ENCODE measurements at regions not wholly inside any gene's neighbourhood (a gene's known extent, or its start where the extent isn't known, plus 50 kb on each side); places are given as distances from the start of the nearest gene placed in this dataset.

DNA sequence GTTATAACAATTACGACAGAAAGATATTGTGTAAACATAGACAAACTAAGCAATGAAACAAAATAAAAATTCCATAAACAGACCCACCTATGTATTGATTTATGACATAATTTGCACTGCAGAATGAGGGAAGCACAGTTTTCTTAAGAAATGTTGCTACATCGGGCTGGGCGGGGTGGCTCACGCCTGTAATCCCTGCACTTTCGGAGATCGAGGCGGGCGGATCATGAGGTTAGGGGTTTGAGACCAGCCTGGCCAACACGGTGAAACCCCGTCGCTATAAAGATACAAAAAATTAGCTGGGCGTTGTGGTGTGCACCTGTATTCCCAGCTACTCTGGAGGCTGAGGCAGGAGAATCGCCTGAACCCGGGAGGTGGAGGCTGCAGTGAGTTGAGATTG is 1344.4 kb upstream of the WWC1 start:
- Histone ChIP-seq H3K36me3 (ENCODE audit: insufficient read depth, low read length) (no peaks in the 10 kb centered on the region), H3K9me2 (ENCODE audit: low read depth, low read length) (no peaks in the 10 kb centered on the region), H3K4me3 (ENCODE audit: low read depth, low read length, poor library complexity, severe bottlenecking) (no peak overlapping the region), H3K27me3 (ENCODE audit: insufficient read depth, low read length) (no peaks in the 10 kb centered on the region), H4K20me1 (ENCODE audit: insufficient read depth, low read length) (no peaks in the 10 kb centered on the region), H3K9ac (ENCODE audit: low read length) (no peak overlapping the region), H2AFZ (ENCODE audit: low read length) (no peak overlapping the region), H3K79me2 (ENCODE audit: insufficient read depth, low read length) (no peaks in the 10 kb centered on the region), H3K9me3 (ENCODE audit: low read length) (no peaks in the 10 kb centered on the region), H3K4me2 (ENCODE audit: low read length) (no peak overlapping the region), H3K4me1 (ENCODE audit: insufficient read depth, low read length, severe bottlenecking) (no peaks in the 10 kb centered on the region), H3K27ac (ENCODE audit: low read depth, low read length, poor library complexity, severe bottlenecking) (no peak overlapping the region), H3F3A (ENCODE audit: insufficient read depth, low read length) (no peaks in the 10 kb centered on the region)
- TF ChIP-seq, protein P1, sequence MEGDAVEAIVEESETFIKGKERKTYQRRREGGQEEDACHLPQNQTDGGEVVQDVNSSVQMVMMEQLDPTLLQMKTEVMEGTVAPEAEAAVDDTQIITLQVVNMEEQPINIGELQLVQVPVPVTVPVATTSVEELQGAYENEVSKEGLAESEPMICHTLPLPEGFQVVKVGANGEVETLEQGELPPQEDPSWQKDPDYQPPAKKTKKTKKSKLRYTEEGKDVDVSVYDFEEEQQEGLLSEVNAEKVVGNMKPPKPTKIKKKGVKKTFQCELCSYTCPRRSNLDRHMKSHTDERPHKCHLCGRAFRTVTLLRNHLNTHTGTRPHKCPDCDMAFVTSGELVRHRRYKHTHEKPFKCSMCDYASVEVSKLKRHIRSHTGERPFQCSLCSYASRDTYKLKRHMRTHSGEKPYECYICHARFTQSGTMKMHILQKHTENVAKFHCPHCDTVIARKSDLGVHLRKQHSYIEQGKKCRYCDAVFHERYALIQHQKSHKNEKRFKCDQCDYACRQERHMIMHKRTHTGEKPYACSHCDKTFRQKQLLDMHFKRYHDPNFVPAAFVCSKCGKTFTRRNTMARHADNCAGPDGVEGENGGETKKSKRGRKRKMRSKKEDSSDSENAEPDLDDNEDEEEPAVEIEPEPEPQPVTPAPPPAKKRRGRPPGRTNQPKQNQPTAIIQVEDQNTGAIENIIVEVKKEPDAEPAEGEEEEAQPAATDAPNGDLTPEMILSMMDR (IDR thresholded peaks at IDR 0.05; ENCODE audit: low read length) = no peak
- no peak for TF ChIP-seq EZH2 (IDR thresholded peaks at IDR 0.05; ENCODE audit: borderline replicate concordance, low read length)

- no peaks in the 10 kb centered on the region for H3K9me2 ChIP-seq (ENCODE audit: low read depth, low read length)
- no peaks in the 10 kb centered on the region for H3K27me3 ChIP-seq (ENCODE audit: insufficient read depth, low read length)
- no peaks in the 10 kb centered on the region for H4K20me1 ChIP-seq (ENCODE audit: insufficient read depth, low read length)
- H3K27ac ChIP-seq (ENCODE audit: low read depth, low read length, poor library complexity, severe bottlenecking) = no peak overlapping the region
- TF ChIP-seq, protein P1 (IDR thresholded peaks at IDR 0.05; ENCODE audit: low read length) = no peak
- TF ChIP-seq EZH2 (IDR thresholded peaks at IDR 0.05; ENCODE audit: borderline replicate concordance, low read length) = no peak
- H3K4me1 ChIP-seq (ENCODE audit: insufficient read depth, low read length, severe bottlenecking) = no peaks in the 10 kb centered on the region
- no peaks in the 10 kb centered on the region for H3K36me3 ChIP-seq (ENCODE audit: insufficient read depth, low read length)
- no peak overlapping the region for H3K4me3 ChIP-seq (ENCODE audit: low read depth, low read length, poor library complexity, severe bottlenecking)
- no peaks in the 10 kb centered on the region for H3K79me2 ChIP-seq (ENCODE audit: insufficient read depth, low read length)
- H3K9ac ChIP-seq (ENCODE audit: low read length) = no peak overlapping the region
- H3K4me2 ChIP-seq (ENCODE audit: low read length) = no peak overlapping the region
- H3F3A ChIP-seq (ENCODE audit: insufficient read depth, low read length) = no peaks in the 10 kb centered on the region
- H3K9me3 ChIP-seq (ENCODE audit: low read length) = no peaks in the 10 kb centered on the region
- H2AFZ ChIP-seq (ENCODE audit: low read length) = no peak overlapping the region
Observed at GRCh38 chr5:166948679-166949078, 1342.8 kb upstream of the WWC1 start.

- H3F3A ChIP-seq (ENCODE audit: insufficient read depth, low read length) = no peaks in the 10 kb centered on the region
- H3K4me2 ChIP-seq (ENCODE audit: low read length) = no peak overlapping the region
- no peaks in the 10 kb centered on the region for H3K79me2 ChIP-seq (ENCODE audit: insufficient read depth, low read length)
- no peak overlapping the region for H2AFZ ChIP-seq (ENCODE audit: low read length)
- no peak for TF ChIP-seq EZH2 (IDR thresholded peaks at IDR 0.05; ENCODE audit: borderline replicate concordance, low read length)
- TF ChIP-seq, protein P1 (IDR thresholded peaks at IDR 0.05; ENCODE audit: low read length) = no peak
- no peaks in the 10 kb centered on the region for H3K9me2 ChIP-seq (ENCODE audit: low read depth, low read length)
- H3K27ac ChIP-seq (ENCODE audit: low read depth, low read length, poor library complexity, severe bottlenecking) = no peak overlapping the region
- no peaks in the 10 kb centered on the region for H3K4me1 ChIP-seq (ENCODE audit: insufficient read depth, low read length, severe bottlenecking)
- H3K4me3 ChIP-seq (ENCODE audit: low read depth, low read length, poor library complexity, severe bottlenecking) = no peak overlapping the region
- H3K36me3 ChIP-seq (ENCODE audit: insufficient read depth, low read length) = no peaks in the 10 kb centered on the region
- no peak overlapping the region for H3K9ac ChIP-seq (ENCODE audit: low read length)
- no peaks in the 10 kb centered on the region for H3K27me3 ChIP-seq (ENCODE audit: insufficient read depth, low read length)
- H3K9me3 ChIP-seq (ENCODE audit: low read length) = no peaks in the 10 kb centered on the region
- H4K20me1 ChIP-seq (ENCODE audit: insufficient read depth, low read length) = no peaks in the 10 kb centered on the region
Observed at GRCh38 chr5:166952048-166952447, 1339.4 kb upstream of the WWC1 start.
